Hepatocyte (in vitro differentiated cells): ENCODE measurements at regions not wholly inside any gene's neighbourhood (a gene's known extent, or its start where the extent isn't known, plus 50 kb on each side); places are given as distances from the start of the nearest gene placed in this dataset.

Source experiments
- DNase-seq: peaks from one replicate; pipeline ENCODE4 v3.0.0-alpha.2; 2016; ENCODE audit warnings: low spot score
- H2AFZ ChIP-seq: fragments of 200-600 bp; sonication (generic); 2 replicates; pipeline ENCODE4 v1.6.0; 2016; ENCODE audit warnings: antibody characterized with exemption, mild to moderate bottlenecking
- H3K27ac ChIP-seq: fragments of 200-600 bp; sonication (generic); 2 replicates; pipeline ENCODE4 v1.5.1; 2016; ENCODE audit warnings: mild to moderate bottlenecking
- H3K27me3 ChIP-seq: fragments of 200-600 bp; sonication (generic); 2 replicates; pipeline ENCODE4 v1.6.1; 2016
- H3K36me3 ChIP-seq: fragments of 200-600 bp; sonication (generic); replicated peaks from 2 replicates; pipeline ENCODE4 v1.5.1; 2016; ENCODE audit warnings: low read depth; ENCODE audit not compliant: insufficient read depth
- H3K4me1 ChIP-seq: fragments of 200-600 bp; sonication (generic); 2 replicates; pipeline ENCODE4 v1.5.1; 2016; ENCODE audit warnings: mild to moderate bottlenecking, moderate library complexity; ENCODE audit not compliant: insufficient read depth
- H3K4me2 ChIP-seq: fragments of 200-600 bp; sonication (generic); 2 replicates; pipeline ENCODE4 v1.6.0; 2016
- H3K4me3 ChIP-seq: fragments of 200-600 bp; sonication (generic); 2 replicates; pipeline ENCODE4 v1.5.1; 2016; ENCODE audit warnings: mild to moderate bottlenecking
- H3K79me2 ChIP-seq: fragments of 200-600 bp; sonication (generic); 2 replicates; pipeline ENCODE4 v1.6.0; 2017; ENCODE audit warnings: mild to moderate bottlenecking
- H3K9me2 ChIP-seq: fragments of 200-600 bp; sonication (generic); replicated peaks from 2 replicates; pipeline ENCODE4 v1.6.0; 2017; ENCODE audit warnings: mild to moderate bottlenecking; ENCODE audit not compliant: insufficient read depth
- H3K9me3 ChIP-seq: fragments of 200-600 bp; sonication (generic); 2 replicates; pipeline ENCODE4 v1.5.1; 2016; ENCODE audit warnings: low read depth, mild to moderate bottlenecking
- H4K20me1 ChIP-seq: fragments of 200-600 bp; sonication (generic); 2 replicates; pipeline ENCODE4 v1.6.0; 2016; ENCODE audit warnings: mild to moderate bottlenecking; ENCODE audit not compliant: insufficient read depth, poor library complexity, severe bottlenecking
- CTCF ChIP-seq: fragments of 200-600 bp; sonication (generic); IDR thresholded peaks from 2 replicates; pipeline ENCODE4 v1.5.1; 2016; ENCODE audit warnings: antibody characterized with exemption, mild to moderate bottlenecking; ENCODE audit not compliant: poor library complexity
- EZH2 ChIP-seq: fragments of 200-600 bp; sonication (generic); IDR thresholded peaks from 2 replicates; pipeline ENCODE4 v1.6.1; 2016; ENCODE audit warnings: antibody characterized with exemption, mild to moderate bottlenecking, borderline replicate concordance
- EZH2phosphoT487 ChIP-seq: fragments of 200-600 bp; sonication (generic); IDR thresholded peaks from one replicate; pipeline ENCODE4 v1.6.1; 2018; ENCODE audit warnings: antibody characterized with exemption, mild to moderate bottlenecking, low read depth, moderate library complexity; ENCODE audit not compliant: unreplicated experiment, severe bottlenecking
- WGBS: methylation state at CpG from one replicate; pipeline ENCODE4 v1.1.6; 2016; ENCODE audit warnings: low lambda C conversion rate; ENCODE audit errors: missing lambda C conversion rate; 5-methylcytosine and 5-hydroxymethylcytosine counted together

DNA sequence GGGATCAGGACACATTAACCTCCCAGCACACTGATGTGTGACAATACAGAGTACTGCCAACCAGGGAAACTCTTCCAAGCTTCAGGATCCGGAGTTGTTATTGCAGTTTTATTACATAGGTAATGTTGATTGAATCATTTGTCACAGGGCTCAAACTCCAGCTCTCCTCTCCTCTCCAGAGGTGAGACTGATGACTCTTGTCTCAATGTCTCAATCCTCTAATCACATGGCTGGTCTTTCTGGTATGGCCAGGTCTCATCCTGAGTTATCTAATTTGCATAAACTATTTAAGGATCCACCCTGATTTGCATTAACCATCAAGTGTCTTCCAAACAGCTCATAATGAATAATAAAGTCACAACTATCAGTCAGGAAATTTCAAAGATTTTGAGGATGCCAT is 522.6 kb upstream of the PCDH9 start:
- Histone ChIP-seq H3K27ac (no peak overlapping the region), H3K9me3 (no peaks in the 10 kb centered on the region), H3K4me2 (no peak overlapping the region), H3K4me3 (no peak overlapping the region), H2AFZ (no peak overlapping the region), H4K20me1 (no peaks in the 10 kb centered on the region), H3K36me3 (no peaks in the 10 kb centered on the region), H3K79me2 (no peaks in the 10 kb centered on the region), H3K4me1 (no peaks in the 10 kb centered on the region), H3K27me3 (no peaks in the 10 kb centered on the region), H3K9me2 (no peaks in the 10 kb centered on the region)
- no peak for DNase-seq
- WGBS = 81% methylated on average over 1 of the region's 1 CpG
- TF ChIP-seq CTCF (no peak), EZH2phosphoT487 (no peak), EZH2 (no peak)

DNA sequence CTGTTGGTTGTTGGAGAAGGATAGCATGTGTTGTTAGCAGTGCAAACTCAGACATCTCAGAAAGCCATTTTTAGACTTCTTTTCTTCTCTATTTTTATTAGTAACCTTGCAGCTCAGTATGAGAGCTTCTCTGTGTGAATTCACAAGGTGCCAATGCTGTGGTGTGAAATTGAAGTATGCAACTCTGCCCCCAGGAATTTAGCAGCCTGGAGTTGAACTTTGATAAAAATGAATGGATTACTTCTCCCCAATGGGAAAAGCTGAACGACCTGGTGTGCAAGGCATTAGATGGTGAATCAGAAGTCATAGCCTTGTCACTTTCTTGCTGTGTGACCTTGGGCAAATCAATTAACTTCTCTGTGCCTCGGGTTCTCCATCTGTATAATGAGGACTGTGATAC is 512.3 kb upstream of the PCDH9 start:
- no peak for DNase-seq
- no peaks in the 10 kb centered on the region for H3K79me2 ChIP-seq
- no peak overlapping the region for H3K27ac ChIP-seq
- no peaks in the 10 kb centered on the region for H3K9me3 ChIP-seq
- no peaks in the 10 kb centered on the region for H3K36me3 ChIP-seq
- H3K27me3 ChIP-seq = no peaks in the 10 kb centered on the region
- H3K4me3 ChIP-seq = no peak overlapping the region
- H2AFZ ChIP-seq = peak overlapping the region; percentile 24
- whole genome bisulfite sequencing = 50% methylated on average over 2 of the region's 2 CpGs
- no peaks in the 10 kb centered on the region for H3K4me1 ChIP-seq
- no peak overlapping the region for H3K4me2 ChIP-seq
- H3K9me2 ChIP-seq = no peaks in the 10 kb centered on the region
- no peak for TF ChIP-seq EZH2
- TF ChIP-seq CTCF = no peak
- TF ChIP-seq EZH2phosphoT487 = no peak
- no peaks in the 10 kb centered on the region for H4K20me1 ChIP-seq

GRCh38 chr13:67740871-67741535 is 510.9 kb upstream of the PCDH9 start:
- H3K79me2 ChIP-seq = no peaks in the 10 kb centered on the region
- H3K36me3 ChIP-seq = no peaks in the 10 kb centered on the region
- no peaks in the 10 kb centered on the region for H3K9me3 ChIP-seq
- H3K27me3 ChIP-seq = no peaks in the 10 kb centered on the region
- no peaks in the 10 kb centered on the region for H3K9me2 ChIP-seq
- peaks cover 6% of the 10 kb centered on the region for H3K4me1 ChIP-seq
- DNase-seq = no peak
- H3K4me2 ChIP-seq = no peak overlapping the region
- no peaks in the 10 kb centered on the region for H4K20me1 ChIP-seq
- no peak overlapping the region for H3K4me3 ChIP-seq
- TF ChIP-seq CTCF (no peak), EZH2phosphoT487 (no peak)
- no peak overlapping the region for H2AFZ ChIP-seq
- 60% methylated on average over 4 of the region's 4 CpGs for WGBS
- H3K27ac ChIP-seq = no peak overlapping the region
